Peyer's patch (tissue), 4 donors: ENCODE measurements at regions not wholly inside any gene's neighbourhood (a gene's known extent, or its start where the extent isn't known, plus 50 kb on each side); places are given as distances from the start of the nearest gene placed in this dataset.

Experiments used
- DNase-seq, 3 donors: peaks; one replicate each; pipeline ENCODE4 v3.0.0-alpha.2; 2017 to 2019
- H3K27ac ChIP-seq, 4 donors: fragments of 200-600 bp; sonication (generic); one replicate each; pipeline ENCODE4 v1.5.1; 2016 to 2019
- H3K27me3 ChIP-seq, 2 donors: fragments of 200-600 bp; sonication (generic); one replicate each; pipeline ENCODE4 v1.5.1; 2019
- H3K36me3 ChIP-seq, 3 donors: fragments of 200-600 bp; sonication (generic); one replicate each; pipeline ENCODE4 v1.5.1; 2016 to 2019
- H3K4me1 ChIP-seq, 4 donors: fragments of 200-600 bp; sonication (generic); one replicate each; pipeline ENCODE4 v1.5.1; 2016 to 2019
- H3K4me3 ChIP-seq, 4 donors: fragments of 200-600 bp; sonication (generic); 1 replicate in 3 of 4; 2 replicates in 1 of 4; pipeline ENCODE4 v1.5.1; 2016 to 2019; ENCODE audit warnings: mild to moderate bottlenecking in 1 of 4
- H3K9me3 ChIP-seq, 4 donors: fragments of 200-600 bp; sonication (generic); one replicate each; pipeline ENCODE4 v1.5.1; 2016 to 2019; ENCODE audit warnings: mild to moderate bottlenecking in 1 of 4
- CTCF ChIP-seq, 6 experiments: fragments of 450-650 bp in 4 of 6; fragments of 200-600 bp in 2 of 6; sonication (generic) in 1 of 6; IDR thresholded peaks; one replicate each; pipeline ENCODE4 v1.5.1; 2017 to 2019; ENCODE audit warnings: antibody characterized with exemption in 6 of 6, mild to moderate bottlenecking in 3 of 6, moderate library complexity in 1 of 6
- POLR2A ChIP-seq, 2 donors: fragments of 450-650 bp; IDR thresholded peaks; one replicate each; pipeline ENCODE4 v1.5.1; 2017; ENCODE audit warnings: antibody characterized with exemption in 2 of 2, mild to moderate bottlenecking in 2 of 2, moderate library complexity in 2 of 2

- Histone ChIP-seq H3K9me3 (no peaks in the 10 kb centered on the region), H3K27me3 (no peaks in the 10 kb centered on the region), H3K36me3 (no peaks in the 10 kb centered on the region), H3K4me1 (no peaks in the 10 kb centered on the region), H3K4me3 (no peak overlapping the region), H3K27ac (no peak overlapping the region)
- TF ChIP-seq POLR2A (IDR thresholded peaks at IDR 0.05) (no peak), CTCF (IDR thresholded peaks at IDR 0.05) (no peak)
- no peak for DNase-seq
These were observed 256.3 kb upstream of the CHRNA7 start for GRCh38 chr15:31774045-31774444.

GRCh38 chr15:31776039-31776438 lies 254.3 kb upstream of the CHRNA7 start:
- Histone ChIP-seq H3K9me3 (no peaks in the 10 kb centered on the region), H3K4me3 (no peak overlapping the region), H3K27me3 (no peaks in the 10 kb centered on the region), H3K27ac (no peak overlapping the region), H3K36me3 (no peaks in the 10 kb centered on the region), H3K4me1 (no peaks in the 10 kb centered on the region)
- no peak for DNase-seq
- TF ChIP-seq CTCF (IDR thresholded peaks at IDR 0.05) (no peak), POLR2A (IDR thresholded peaks at IDR 0.05) (no peak)

GRCh38 chr15:31781261-31781660 lies 249.1 kb upstream of the CHRNA7 start:
- Histone ChIP-seq H3K9me3 (no peaks in the 10 kb centered on the region), H3K27me3 (no peaks in the 10 kb centered on the region), H3K36me3 (no peaks in the 10 kb centered on the region), H3K4me3 (no peak overlapping the region), H3K27ac (no peak overlapping the region), H3K4me1 (no peaks in the 10 kb centered on the region)
- TF ChIP-seq POLR2A (IDR thresholded peaks at IDR 0.05), result no peak
- TF ChIP-seq CTCF (IDR thresholded peaks at IDR 0.05), result no peak
- no peak for DNase-seq

GRCh38 chr15:31782016-31782783 lies 248.1 kb upstream of the CHRNA7 start:
- H3K4me1 ChIP-seq, result no peaks in the 10 kb centered on the region
- no peaks in the 10 kb centered on the region for H3K36me3 ChIP-seq
- H3K9me3 ChIP-seq, result no peaks in the 10 kb centered on the region
- TF ChIP-seq CTCF (IDR thresholded peaks at IDR 0.05) (no peak), POLR2A (IDR thresholded peaks at IDR 0.05) (no peak)
- no peaks in the 10 kb centered on the region for H3K27me3 ChIP-seq
- H3K27ac ChIP-seq, result no peak overlapping the region
- no peak overlapping the region for H3K4me3 ChIP-seq
- DNase-seq, result no peak

GRCh38 chr15:31782951-31783350 lies 247.4 kb upstream of the CHRNA7 start:
- TF ChIP-seq POLR2A (IDR thresholded peaks at IDR 0.05) (no peak), CTCF (IDR thresholded peaks at IDR 0.05) (no peak)
- H3K9me3 ChIP-seq, result no peaks in the 10 kb centered on the region
- no peaks in the 10 kb centered on the region for H3K4me1 ChIP-seq
- H3K27me3 ChIP-seq, result no peaks in the 10 kb centered on the region
- no peak overlapping the region for H3K27ac ChIP-seq
- H3K4me3 ChIP-seq, result no peak overlapping the region
- H3K36me3 ChIP-seq, result no peaks in the 10 kb centered on the region
- DNase-seq, result no peak
